Activated CD4-positive, alpha-beta T cell treated with anti-CD3 and anti-CD28 coated beads, Interleukin-2, amount 10 ng/mL, durations not matched to agents 7 days and 5 days (primary cell): ENCODE measurements at regions not wholly inside any gene's neighbourhood (a gene's known extent, or its start where the extent isn't known, plus 50 kb on each side); places are given as distances from the start of the nearest gene placed in this dataset.

Experiments used
- CTCF ChIA-PET: fragments of 350-600 bp; sonication (Branson Sonifier 250); formaldehyde crosslinking; loops from one replicate; lab custom pipeline; 2021; ENCODE audit warnings: antibody characterized with exemption; lab: Charles Lee
- POLR2A ChIA-PET: fragments of 350-600 bp; sonication (Branson Sonifier 250); formaldehyde crosslinking; loops from one replicate; lab custom pipeline; 2021; ENCODE audit warnings: antibody characterized with exemption; lab: Charles Lee
- DNase-seq: peaks from one replicate; pipeline ENCODE4 v3.0.0-alpha.2; 2020
- H3K27ac Mint-ChIP-seq: one replicate; pipeline ENCODE4 v1.8.0; 2021; ENCODE audit warnings: mild to moderate bottlenecking, moderate library complexity, mixed read lengths
- H3K27me3 Mint-ChIP-seq: one replicate; pipeline ENCODE4 v1.8.0; 2021; ENCODE audit warnings: mixed read lengths
- H3K36me3 Mint-ChIP-seq: one replicate; pipeline ENCODE4 v1.8.0; 2021; ENCODE audit warnings: low read depth, mixed read lengths
- H3K4me1 Mint-ChIP-seq: one replicate; pipeline ENCODE4 v1.8.0; 2021; ENCODE audit warnings: mixed read lengths
- H3K4me3 Mint-ChIP-seq: one replicate; pipeline ENCODE4 v1.8.0; 2021; ENCODE audit warnings: mild to moderate bottlenecking, moderate library complexity, mixed read lengths
- H3K9me3 Mint-ChIP-seq: one replicate; pipeline ENCODE4 v1.8.0; 2021; ENCODE audit warnings: mixed read lengths

- Mint-ChIP-seq H3K27me3 (no peaks in the 10 kb centered on the region), H3K9me3 (peaks cover 2% of the 10 kb centered on the region), H3K4me3 (no peak overlapping the region), H3K36me3 (no peaks in the 10 kb centered on the region), H3K27ac (no peak overlapping the region), H3K4me1 (no peaks in the 10 kb centered on the region)
- POLR2A ChIA-PET: no interaction called here
- CTCF ChIA-PET: no interaction called here
- no peak for DNase-seq
Measured at GRCh38 chr5:97644896-97645295, 461.8 kb upstream of the RIOK2 start.

DNA sequence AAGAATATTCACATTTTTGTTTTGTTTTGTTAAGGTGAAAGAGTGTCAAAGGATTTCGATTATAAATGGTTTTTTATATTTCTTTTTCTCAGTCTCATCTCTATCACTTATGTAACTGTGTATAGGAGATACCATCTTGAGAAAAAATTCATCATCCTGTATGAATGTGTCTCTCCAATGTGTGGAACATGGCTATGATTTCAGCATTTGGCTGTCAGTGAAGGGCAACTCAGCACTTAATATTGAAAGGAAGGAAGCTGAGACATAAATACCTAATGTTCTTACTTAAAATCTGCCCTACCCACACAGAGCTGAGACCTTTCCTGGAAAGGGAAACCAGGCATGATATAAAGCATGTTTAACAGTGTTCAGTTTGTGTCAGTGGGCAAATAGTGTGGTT, 474.2 kb upstream of the RIOK2 start:
- Mint-ChIP-seq H3K27ac (no peak overlapping the region), H3K36me3 (no peaks in the 10 kb centered on the region), H3K9me3 (no peaks in the 10 kb centered on the region), H3K27me3 (no peaks in the 10 kb centered on the region), H3K4me3 (no peak overlapping the region), H3K4me1 (no peaks in the 10 kb centered on the region)
- ChIA-PET CTCF (no interaction called here), POLR2A (no interaction called here)
- DNase-seq: no peak

GRCh38 chr5:97658116-97658900, 475.3 kb upstream of the RIOK2 start:
- Mint-ChIP-seq H3K27ac (no peak overlapping the region), H3K9me3 (no peaks in the 10 kb centered on the region), H3K4me3 (no peak overlapping the region), H3K27me3 (no peaks in the 10 kb centered on the region), H3K36me3 (no peaks in the 10 kb centered on the region), H3K4me1 (no peaks in the 10 kb centered on the region)
- CTCF ChIA-PET: no interaction called here
- POLR2A ChIA-PET: no interaction called here
- no peak for DNase-seq

DNA sequence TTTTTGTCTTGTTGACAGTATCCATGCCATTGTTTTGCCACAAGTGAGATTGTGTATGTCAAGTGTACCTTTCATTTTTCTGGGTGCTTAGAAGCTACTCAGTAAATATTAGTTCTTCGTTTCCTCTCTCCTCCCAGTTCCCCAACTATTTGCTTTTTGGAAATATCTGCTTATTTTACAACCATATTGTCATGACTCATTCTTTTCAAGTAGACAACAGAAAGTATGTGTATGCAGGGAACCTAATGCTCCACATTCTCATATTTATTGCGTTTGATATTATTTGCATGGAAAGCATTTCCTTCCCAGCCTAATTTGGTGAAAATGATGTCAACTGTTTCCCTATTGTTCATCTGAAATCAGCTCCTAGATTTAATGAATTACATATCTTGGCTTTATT, 483.7 kb upstream of the RIOK2 start:
- Mint-ChIP-seq H3K27ac (no peak overlapping the region), H3K4me3 (no peak overlapping the region), H3K36me3 (no peaks in the 10 kb centered on the region), H3K4me1 (no peaks in the 10 kb centered on the region), H3K9me3 (no peaks in the 10 kb centered on the region), H3K27me3 (no peaks in the 10 kb centered on the region)
- POLR2A ChIA-PET: no interaction called here
- no peak for DNase-seq
- CTCF ChIA-PET: no interaction called here

DNA sequence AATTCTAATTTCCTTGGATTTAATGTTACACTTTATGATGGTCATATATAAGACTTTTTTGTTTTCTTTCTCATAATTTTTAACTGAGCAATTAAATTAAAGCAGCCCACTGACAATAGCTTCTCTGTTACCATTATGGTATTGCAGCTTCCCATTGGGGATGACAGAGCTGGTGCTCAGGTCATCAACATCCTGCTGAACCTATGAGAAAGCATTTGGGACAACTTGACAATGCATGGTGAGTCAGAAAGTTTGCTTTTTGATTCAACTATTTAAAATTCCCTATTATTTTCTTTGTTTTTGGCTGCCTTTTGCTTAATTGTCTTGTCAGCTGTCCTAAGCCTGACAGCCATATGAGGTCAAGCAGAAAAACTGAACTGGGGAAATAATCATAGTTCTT, 487.4 kb upstream of the RIOK2 start:
- ChIA-PET POLR2A (no interaction called here), CTCF (no interaction called here)
- Mint-ChIP-seq H3K36me3 (no peaks in the 10 kb centered on the region), H3K4me3 (no peak overlapping the region), H3K4me1 (no peaks in the 10 kb centered on the region), H3K9me3 (peaks cover 2% of the 10 kb centered on the region), H3K27me3 (no peaks in the 10 kb centered on the region), H3K27ac (no peak overlapping the region)
- no peak for DNase-seq

GRCh38 chr5:97676608-97677007, 493.6 kb upstream of the RIOK2 start:
- ChIA-PET POLR2A (no interaction called here), CTCF (no interaction called here)
- H3K9me3 Mint-ChIP-seq: peaks cover 2% of the 10 kb centered on the region
- no peaks in the 10 kb centered on the region for H3K36me3 Mint-ChIP-seq
- no peak for DNase-seq
- no peaks in the 10 kb centered on the region for H3K4me1 Mint-ChIP-seq
- H3K27ac Mint-ChIP-seq: no peak overlapping the region
- no peak overlapping the region for H3K4me3 Mint-ChIP-seq
- no peaks in the 10 kb centered on the region for H3K27me3 Mint-ChIP-seq

GRCh38 chr5:97694091-97694490, 511.0 kb upstream of the RIOK2 start:
- Mint-ChIP-seq H3K9me3 (no peaks in the 10 kb centered on the region), H3K27me3 (no peaks in the 10 kb centered on the region), H3K36me3 (no peaks in the 10 kb centered on the region), H3K4me3 (no peak overlapping the region), H3K27ac (no peak overlapping the region), H3K4me1 (no peaks in the 10 kb centered on the region)
- ChIA-PET POLR2A (no interaction called here), CTCF (no interaction called here)
- DNase-seq: no peak

DNA sequence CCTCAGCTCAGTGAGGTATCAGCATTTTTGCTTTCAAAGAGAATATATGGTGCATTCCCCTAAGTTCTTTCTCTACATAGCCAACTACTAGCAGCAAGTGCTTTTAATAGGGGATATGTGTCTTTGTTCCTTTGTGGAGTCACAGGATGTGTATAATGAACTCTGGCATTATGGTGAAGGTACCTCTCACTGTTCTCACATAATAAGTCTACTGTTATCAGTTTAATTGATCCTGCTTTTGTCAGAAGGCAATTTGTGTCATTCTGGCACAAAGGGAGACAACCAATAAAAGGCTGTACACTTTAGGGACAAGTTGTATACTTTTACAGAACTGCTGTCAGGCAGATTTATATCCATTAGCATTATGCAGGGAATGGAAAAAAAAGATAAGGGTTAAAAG, 531.4 kb upstream of the RIOK2 start:
- POLR2A ChIA-PET: no interaction called here
- H3K4me1 Mint-ChIP-seq: no peaks in the 10 kb centered on the region
- no peak overlapping the region for H3K27ac Mint-ChIP-seq
- no peak for DNase-seq
- H3K4me3 Mint-ChIP-seq: no peak overlapping the region
- H3K27me3 Mint-ChIP-seq: no peaks in the 10 kb centered on the region
- H3K9me3 Mint-ChIP-seq: no peaks in the 10 kb centered on the region
- CTCF ChIA-PET: no interaction called here
- H3K36me3 Mint-ChIP-seq: no peaks in the 10 kb centered on the region

GRCh38 chr5:97726106-97726505, 543.1 kb upstream of the RIOK2 start:
- CTCF ChIA-PET: no interaction called here
- Mint-ChIP-seq H3K9me3 (peaks cover 2% of the 10 kb centered on the region), H3K4me3 (no peak overlapping the region), H3K27ac (no peak overlapping the region), H3K27me3 (no peaks in the 10 kb centered on the region), H3K36me3 (no peaks in the 10 kb centered on the region), H3K4me1 (no peaks in the 10 kb centered on the region)
- DNase-seq: no peak
- POLR2A ChIA-PET: no interaction called here

DNA sequence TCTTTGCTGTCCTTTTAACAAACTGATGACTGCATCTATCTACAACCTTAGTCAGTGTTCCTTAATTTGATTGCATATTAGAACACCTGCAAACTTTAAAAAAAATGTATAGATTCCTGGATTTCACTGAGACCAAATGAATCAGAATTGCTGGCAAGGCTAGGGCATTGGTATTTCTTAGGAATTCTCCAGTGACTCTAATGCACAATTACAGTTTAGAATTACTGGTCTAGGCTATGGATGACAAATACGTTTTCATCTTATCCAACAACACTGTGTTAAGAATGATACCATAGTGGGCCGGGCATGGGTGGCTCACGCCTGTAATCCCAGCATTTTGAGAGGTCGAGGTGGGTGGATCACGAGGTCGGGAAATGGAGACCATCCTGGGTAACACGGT, 545.9 kb upstream of the RIOK2 start:
- no peak for DNase-seq
- POLR2A ChIA-PET: no interaction called here
- Mint-ChIP-seq H3K9me3 (no peaks in the 10 kb centered on the region), H3K36me3 (no peaks in the 10 kb centered on the region), H3K4me3 (no peak overlapping the region), H3K27ac (no peak overlapping the region), H3K27me3 (no peaks in the 10 kb centered on the region), H3K4me1 (no peaks in the 10 kb centered on the region)
- CTCF ChIA-PET: no interaction called here

DNA sequence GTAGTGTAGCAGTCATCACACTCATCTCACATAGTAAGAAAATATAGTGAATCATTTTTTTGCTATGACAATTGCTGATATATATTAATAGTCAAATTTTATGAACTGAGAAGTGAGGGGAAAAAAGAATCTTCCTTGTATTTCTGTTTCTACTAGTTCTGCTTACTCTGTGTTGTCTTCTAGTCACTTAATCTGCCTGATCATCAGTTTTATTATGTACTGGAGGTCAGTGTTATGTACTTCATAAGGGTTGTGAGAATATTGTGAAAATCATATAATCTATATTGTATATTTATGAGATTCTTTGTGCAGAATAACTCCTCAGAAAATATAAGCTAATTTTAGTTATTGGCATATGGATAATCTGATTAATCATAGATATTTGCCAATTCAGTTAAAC, 546.9 kb upstream of the RIOK2 start:
- H3K36me3 Mint-ChIP-seq: no peaks in the 10 kb centered on the region
- H3K27ac Mint-ChIP-seq: no peak overlapping the region
- H3K27me3 Mint-ChIP-seq: no peaks in the 10 kb centered on the region
- H3K4me3 Mint-ChIP-seq: no peak overlapping the region
- no peaks in the 10 kb centered on the region for H3K4me1 Mint-ChIP-seq
- DNase-seq: no peak
- POLR2A ChIA-PET: no interaction called here
- CTCF ChIA-PET: no interaction called here
- no peaks in the 10 kb centered on the region for H3K9me3 Mint-ChIP-seq

DNA sequence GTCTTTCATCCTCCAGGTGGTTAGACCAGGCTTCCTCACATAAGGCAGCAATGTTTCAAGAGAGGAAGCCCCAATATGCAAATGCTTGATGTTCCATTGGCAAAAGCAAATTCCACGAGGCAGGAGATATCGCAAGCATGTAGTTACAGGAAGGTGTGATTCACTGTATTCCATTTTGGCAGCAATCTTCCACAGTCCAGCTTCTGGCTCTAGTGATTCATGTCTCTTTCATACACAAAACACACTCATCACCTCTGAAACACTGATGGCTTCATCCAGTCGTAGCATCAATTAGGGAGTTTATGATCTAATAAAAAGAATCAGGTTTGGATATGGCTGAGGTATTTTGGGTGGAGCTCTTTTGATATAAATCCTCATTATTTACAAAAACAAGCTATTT, 552.2 kb upstream of the RIOK2 start:
- no peaks in the 10 kb centered on the region for H3K4me1 Mint-ChIP-seq
- POLR2A ChIA-PET: no interaction called here
- H3K4me3 Mint-ChIP-seq: no peak overlapping the region

DNA sequence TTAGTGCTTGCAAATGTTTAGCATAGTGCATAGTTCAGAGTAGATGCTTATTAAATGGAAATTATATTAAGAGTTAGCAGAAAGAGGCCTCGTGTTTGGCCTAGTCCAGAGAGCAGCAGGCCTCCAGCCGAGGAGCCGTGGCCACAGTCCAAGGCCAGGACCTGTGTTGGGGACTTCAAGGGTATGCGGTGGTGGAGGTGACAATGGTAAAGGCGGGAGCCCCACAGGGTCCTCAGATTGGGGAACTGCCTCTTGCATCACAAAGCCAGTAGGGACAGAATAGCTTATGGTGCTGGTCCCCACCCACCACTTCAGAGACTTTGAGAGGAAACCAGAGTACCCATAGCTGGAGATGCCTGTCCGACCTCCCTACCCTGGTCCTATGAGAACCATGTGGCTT, 554.6 kb upstream of the RIOK2 start:
- no peaks in the 10 kb centered on the region for H3K36me3 Mint-ChIP-seq
- H3K4me1 Mint-ChIP-seq: no peaks in the 10 kb centered on the region
- H3K27me3 Mint-ChIP-seq: no peaks in the 10 kb centered on the region
- POLR2A ChIA-PET: no interaction called here
- DNase-seq: no peak
- H3K4me3 Mint-ChIP-seq: no peak overlapping the region
- H3K27ac Mint-ChIP-seq: no peak overlapping the region
- H3K9me3 Mint-ChIP-seq: no peaks in the 10 kb centered on the region
- CTCF ChIA-PET: no interaction called here

More for the DNA sequence above, 552.2 kb upstream of the RIOK2 start:
- Mint-ChIP-seq H3K36me3 (no peaks in the 10 kb centered on the region), H3K27ac (no peak overlapping the region), H3K9me3 (no peaks in the 10 kb centered on the region), H3K27me3 (no peaks in the 10 kb centered on the region)
- DNase-seq: no peak
- CTCF ChIA-PET: no interaction called here

GRCh38 chr5:97745817-97746216, 562.8 kb upstream of the RIOK2 start:
- H3K4me3 Mint-ChIP-seq: no peak overlapping the region
- ChIA-PET CTCF (no interaction called here), POLR2A (no interaction called here)
- no peaks in the 10 kb centered on the region for H3K9me3 Mint-ChIP-seq
- no peaks in the 10 kb centered on the region for H3K27me3 Mint-ChIP-seq
- no peaks in the 10 kb centered on the region for H3K4me1 Mint-ChIP-seq
- H3K36me3 Mint-ChIP-seq: no peaks in the 10 kb centered on the region
- no peak overlapping the region for H3K27ac Mint-ChIP-seq
- DNase-seq: no peak
